Right atrium auricular region (tissue), 2 donors: ENCODE measurements at regions not wholly inside any gene's neighbourhood (a gene's known extent, or its start where the extent isn't known, plus 50 kb on each side); places are given as distances from the start of the nearest gene placed in this dataset.
"Not testable (repeated sequence)": the region's sequence is repeated elsewhere in the genome, so short reads cannot be mapped to it uniquely, and the experiment has no call there.

Experiments
- DNase-seq: peaks from one replicate; pipeline ENCODE4 v3.0.0-alpha.2; 2019; ENCODE audit warnings: low spot score
- H3K27ac ChIP-seq, 2 donors: fragments of 200-600 bp; sonication (generic); 1 replicate in 1 of 2; 2 replicates in 1 of 2; pipeline ENCODE4 v1.5.1; 2016 to 2019
- H3K27me3 ChIP-seq, 2 donors: fragments of 200-600 bp; sonication (generic); one replicate each; pipeline versions ENCODE4 v1.5.1 to v1.6.0; 2017 to 2019
- H3K36me3 ChIP-seq: fragments of 200-600 bp; sonication (generic); one replicate; pipeline ENCODE4 v1.5.1; 2016
- H3K4me1 ChIP-seq, 2 donors: fragments of 200-600 bp; sonication (generic); one replicate each; pipeline versions ENCODE4 v1.5.1 to v1.6.0; 2017 to 2019
- H3K4me3 ChIP-seq, 2 donors: fragments of 200-600 bp; sonication (generic); 1 replicate in 1 of 2; 2 replicates in 1 of 2; pipeline ENCODE4 v1.5.1; 2017 to 2019; ENCODE audit warnings: mild to moderate bottlenecking in 1 of 2, moderate library complexity in 1 of 2
- H3K9me3 ChIP-seq, 2 donors: fragments of 200-600 bp; sonication (generic); one replicate each; pipeline ENCODE4 v1.5.1; 2019
- CTCF ChIP-seq, 2 donors: fragments of 200-600 bp; sonication (generic); IDR thresholded peaks; one replicate each; pipeline ENCODE4 v1.5.1; 2019; ENCODE audit warnings: antibody characterized with exemption in 2 of 2

GRCh38 chr10:130713135-130713534 lies 576.9 kb downstream of the GLRX3 start:
- Histone ChIP-seq H3K4me1 (no peaks in the 10 kb centered on the region), H3K4me3 (no peak overlapping the region), H3K9me3 (no peaks in the 10 kb centered on the region), H3K36me3 (no peaks in the 10 kb centered on the region), H3K27me3 (no peaks in the 10 kb centered on the region), H3K27ac (no peak overlapping the region)
- DNase-seq: no peak
- TF ChIP-seq CTCF (IDR thresholded peaks at IDR 0.05): no peak

GRCh38 chr10:130713731-130714130 lies 577.5 kb downstream of the GLRX3 start:
- H3K27me3 ChIP-seq: no peaks in the 10 kb centered on the region
- no peak for DNase-seq
- H3K4me3 ChIP-seq: no peak overlapping the region
- no peaks in the 10 kb centered on the region for H3K4me1 ChIP-seq
- no peaks in the 10 kb centered on the region for H3K36me3 ChIP-seq
- no peak for TF ChIP-seq CTCF (IDR thresholded peaks at IDR 0.05)
- H3K27ac ChIP-seq: no peak overlapping the region
- H3K9me3 ChIP-seq: no peaks in the 10 kb centered on the region

- H3K27me3 ChIP-seq: no peaks in the 10 kb centered on the region
Measured at GRCh38 chr10:130714742-130715467, 578.7 kb downstream of the GLRX3 start.

GRCh38 chr10:130715686-130716670 lies 579.8 kb downstream of the GLRX3 start:
- no peak overlapping the region for H3K27ac ChIP-seq
- no peaks in the 10 kb centered on the region for H3K4me1 ChIP-seq
- TF ChIP-seq CTCF (IDR thresholded peaks at IDR 0.05): no peak
- H3K4me3 ChIP-seq: no peak overlapping the region
- no peaks in the 10 kb centered on the region for H3K9me3 ChIP-seq
- H3K36me3 ChIP-seq: no peaks in the 10 kb centered on the region
- no peaks in the 10 kb centered on the region for H3K27me3 ChIP-seq
- DNase-seq: no peak

More at GRCh38 chr10:130714742-130715467, 578.7 kb downstream of the GLRX3 start:
- Histone ChIP-seq H3K4me1 (no peaks in the 10 kb centered on the region), H3K9me3 (no peaks in the 10 kb centered on the region), H3K36me3 (no peaks in the 10 kb centered on the region), H3K4me3 (no peak overlapping the region), H3K27ac (no peak overlapping the region)
- TF ChIP-seq CTCF (IDR thresholded peaks at IDR 0.05): no peak
- DNase-seq: no peak

GRCh38 chr10:130717083-130717482 lies 580.9 kb downstream of the GLRX3 start:
- no peaks in the 10 kb centered on the region for H3K36me3 ChIP-seq
- TF ChIP-seq CTCF (IDR thresholded peaks at IDR 0.05): no peak
- H3K27ac ChIP-seq: no peak overlapping the region
- no peaks in the 10 kb centered on the region for H3K9me3 ChIP-seq
- H3K4me1 ChIP-seq: no peaks in the 10 kb centered on the region
- H3K4me3 ChIP-seq: no peak overlapping the region
- no peak for DNase-seq
- H3K27me3 ChIP-seq: no peaks in the 10 kb centered on the region

- not testable (repeated sequence) for H3K36me3 ChIP-seq, H3K9me3 ChIP-seq, H3K4me1 ChIP-seq, H3K27ac ChIP-seq, H3K27me3 ChIP-seq, DNase-seq, H3K4me3 ChIP-seq
Measured at GRCh38 chr10:130718744-130719447, 582.7 kb downstream of the GLRX3 start.
